K562 (cell line): ENCODE measurements at regions not wholly inside any gene's neighbourhood (a gene's known extent, or its start where the extent isn't known, plus 50 kb on each side); places are given as distances from the start of the nearest gene placed in this dataset.

Source experiments
- ATF7 ChIP-seq: fragments of 450-650 bp; IDR thresholded peaks from 2 replicates; pipeline ENCODE4 v1.7.1; 2014; ENCODE audit warnings: mild to moderate bottlenecking, moderate library complexity
- C11orf30 ChIP-seq: fragments of 450-650 bp; IDR thresholded peaks from 2 replicates; pipeline ENCODE4 v1.6.1; 2016; ENCODE audit warnings: low read depth, mild to moderate bottlenecking
- CTBP1 ChIP-seq: fragments of 450-650 bp; IDR thresholded peaks from 2 replicates; pipeline ENCODE4 v1.6.1; 2016; ENCODE audit warnings: borderline replicate concordance
- FOSL1 ChIP-seq: fragments of 200-800 bp; sonication (Bioruptor generic); conservative IDR thresholded peaks from 2 replicates; pipeline ENCODE4 v1.6.1; 2016; ENCODE audit warnings: missing genetic modification characterization, missing compliant biosample characterization
- GTF3C2 ChIP-seq: IDR thresholded peaks from 3 replicates; pipeline ENCODE4 v1.6.1; 2011; ENCODE audit warnings: borderline replicate concordance, mild to moderate bottlenecking, moderate library complexity; ENCODE audit not compliant: insufficient read length; ENCODE audit errors: extremely low read depth
- L3MBTL2 ChIP-seq: fragments of 450-650 bp; IDR thresholded peaks from 2 replicates; pipeline ENCODE4 v1.6.1; 2016; ENCODE audit warnings: mild to moderate bottlenecking, moderate library complexity
- POLR2H ChIP-seq: IDR thresholded peaks from 2 replicates; pipeline ENCODE4 v1.6.1; 2016; ENCODE audit warnings: missing genetic modification characterization, low read depth, mild to moderate bottlenecking, control low read depth, missing compliant biosample characterization, moderate library complexity
- TF ChIP-seq, protein P1 (sequence below): fragments of 450-650 bp; conservative IDR thresholded peaks from 2 replicates; pipeline ENCODE4 v1.6.1; 2016; ENCODE audit warnings: missing genetic modification characterization, low read depth, mild to moderate bottlenecking, control low read depth, missing compliant biosample characterization
- TF ChIP-seq, protein P2 (sequence below): fragments of 450-650 bp; IDR thresholded peaks from 2 replicates; pipeline ENCODE4 v1.6.1; 2017; ENCODE audit warnings: antibody characterized with exemption

- TF ChIP-seq, protein P1, sequence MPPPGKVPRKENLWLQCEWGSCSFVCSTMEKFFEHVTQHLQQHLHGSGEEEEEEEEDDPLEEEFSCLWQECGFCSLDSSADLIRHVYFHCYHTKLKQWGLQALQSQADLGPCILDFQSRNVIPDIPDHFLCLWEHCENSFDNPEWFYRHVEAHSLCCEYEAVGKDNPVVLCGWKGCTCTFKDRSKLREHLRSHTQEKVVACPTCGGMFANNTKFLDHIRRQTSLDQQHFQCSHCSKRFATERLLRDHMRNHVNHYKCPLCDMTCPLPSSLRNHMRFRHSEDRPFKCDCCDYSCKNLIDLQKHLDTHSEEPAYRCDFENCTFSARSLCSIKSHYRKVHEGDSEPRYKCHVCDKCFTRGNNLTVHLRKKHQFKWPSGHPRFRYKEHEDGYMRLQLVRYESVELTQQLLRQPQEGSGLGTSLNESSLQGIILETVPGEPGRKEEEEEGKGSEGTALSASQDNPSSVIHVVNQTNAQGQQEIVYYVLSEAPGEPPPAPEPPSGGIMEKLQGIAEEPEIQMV (tag): peak; percentile 91
- TF ChIP-seq CTBP1 (peak; percentile 53; the same call in 1 of the 2 replicates), C11orf30 (peak; percentile 34; the same call in 1 of the 2 replicates), POLR2H (tag) (peak; percentile 97), L3MBTL2 (0 out of 2 replicates have a peak, but pooled peaks have one; percentile 29), ATF7 (0 out of 2 replicates have a peak, but pooled peaks have one; percentile 19), FOSL1 (tag) (no peak), GTF3C2 (peak; percentile 57)
- TF ChIP-seq, protein P2, sequence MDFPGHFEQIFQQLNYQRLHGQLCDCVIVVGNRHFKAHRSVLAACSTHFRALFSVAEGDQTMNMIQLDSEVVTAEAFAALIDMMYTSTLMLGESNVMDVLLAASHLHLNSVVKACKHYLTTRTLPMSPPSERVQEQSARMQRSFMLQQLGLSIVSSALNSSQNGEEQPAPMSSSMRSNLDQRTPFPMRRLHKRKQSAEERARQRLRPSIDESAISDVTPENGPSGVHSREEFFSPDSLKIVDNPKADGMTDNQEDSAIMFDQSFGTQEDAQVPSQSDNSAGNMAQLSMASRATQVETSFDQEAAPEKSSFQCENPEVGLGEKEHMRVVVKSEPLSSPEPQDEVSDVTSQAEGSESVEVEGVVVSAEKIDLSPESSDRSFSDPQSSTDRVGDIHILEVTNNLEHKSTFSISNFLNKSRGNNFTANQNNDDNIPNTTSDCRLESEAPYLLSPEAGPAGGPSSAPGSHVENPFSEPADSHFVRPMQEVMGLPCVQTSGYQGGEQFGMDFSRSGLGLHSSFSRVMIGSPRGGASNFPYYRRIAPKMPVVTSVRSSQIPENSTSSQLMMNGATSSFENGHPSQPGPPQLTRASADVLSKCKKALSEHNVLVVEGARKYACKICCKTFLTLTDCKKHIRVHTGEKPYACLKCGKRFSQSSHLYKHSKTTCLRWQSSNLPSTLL: peak; percentile 90
Measured at GRCh38 chr1:143691400-143691891, 280.3 kb downstream of the FAM72C start (continued).
